IPS-18a (cell line): ENCODE measurements at regions not wholly inside any gene's neighbourhood (a gene's known extent, or its start where the extent isn't known, plus 50 kb on each side); places are given as distances from the start of the nearest gene placed in this dataset.
"Not testable (repeated sequence)": the region's sequence is repeated elsewhere in the genome, so short reads cannot be mapped to it uniquely, and the experiment has no call there.

Experiments
- H3K27ac ChIP-seq: one replicate; pipeline ENCODE4 v1.5.1; 2013; ENCODE audit warnings: low read length
- H3K27me3 ChIP-seq: one replicate; pipeline ENCODE4 v1.6.1; 2013; ENCODE audit warnings: mild to moderate bottlenecking, low read length; ENCODE audit not compliant: control insufficient read depth, insufficient read depth
- H3K36me3 ChIP-seq: one replicate; pipeline ENCODE4 v1.6.1; 2013; ENCODE audit warnings: low read depth, low read length; ENCODE audit not compliant: control insufficient read depth
- H3K4me1 ChIP-seq: one replicate; pipeline ENCODE4 v1.6.1; 2013; ENCODE audit warnings: low read depth, low read length; ENCODE audit not compliant: control insufficient read depth
- H3K4me3 ChIP-seq: one replicate; pipeline ENCODE4 v1.5.1; 2013; ENCODE audit warnings: low read length
- H3K9ac ChIP-seq: one replicate; pipeline ENCODE4 v1.6.1; 2013; ENCODE audit warnings: mild to moderate bottlenecking, low read length, moderate library complexity
- H3K9me3 ChIP-seq: one replicate; pipeline ENCODE4 v1.6.1; 2013; ENCODE audit warnings: low read depth, low read length; ENCODE audit not compliant: control insufficient read depth

DNA sequence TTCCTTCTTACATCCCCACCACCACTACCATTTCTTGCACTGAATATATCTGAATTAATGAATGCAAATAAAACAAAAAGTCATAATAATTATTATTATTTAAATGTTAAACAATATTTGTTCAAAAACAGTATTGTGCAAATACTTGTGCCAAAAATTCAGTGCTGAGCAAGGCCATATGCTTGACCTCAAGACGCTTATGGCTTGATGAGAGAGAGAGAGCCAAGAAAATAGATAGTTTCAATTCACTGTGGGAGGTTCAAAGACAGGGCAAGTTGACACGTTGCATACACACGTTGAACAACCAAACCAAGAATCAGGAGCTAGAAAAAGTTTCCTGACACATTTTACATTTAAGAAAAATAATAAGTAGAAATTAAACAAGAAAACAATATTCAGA lies 1421.7 kb downstream of the KCNT2 start:
- H3K36me3 ChIP-seq = no peaks in the 10 kb centered on the region
- H3K9ac ChIP-seq = no peak overlapping the region
- H3K27ac ChIP-seq = no peak overlapping the region
- H3K9me3 ChIP-seq = no peaks in the 10 kb centered on the region
- no peaks in the 10 kb centered on the region for H3K4me1 ChIP-seq
- no peak overlapping the region for H3K4me3 ChIP-seq
- H3K27me3 ChIP-seq = no peaks in the 10 kb centered on the region

DNA sequence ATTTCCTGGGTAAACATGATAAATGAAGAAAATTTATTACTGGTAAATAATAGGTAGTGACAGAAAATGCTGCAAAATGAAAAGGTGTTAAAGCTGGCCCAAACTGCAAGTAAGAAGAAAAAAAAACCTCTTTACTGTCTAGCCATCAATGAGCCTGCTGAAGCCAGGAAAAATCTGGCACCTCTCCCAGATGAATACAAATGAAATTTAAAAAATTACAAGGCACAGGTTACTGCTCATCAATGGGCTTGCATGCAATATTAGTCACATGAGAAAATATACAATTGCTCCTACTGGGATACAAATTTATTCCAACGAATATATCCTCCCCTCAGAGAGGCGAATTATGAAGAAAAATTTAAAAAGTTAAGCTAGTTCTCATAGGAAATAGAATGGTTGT lies 1422.5 kb downstream of the KCNT2 start:
- Histone ChIP-seq H3K4me1 (no peaks in the 10 kb centered on the region), H3K9ac (no peak overlapping the region), H3K27ac (no peak overlapping the region), H3K36me3 (no peaks in the 10 kb centered on the region), H3K9me3 (no peaks in the 10 kb centered on the region), H3K4me3 (no peak overlapping the region), H3K27me3 (no peaks in the 10 kb centered on the region)

DNA sequence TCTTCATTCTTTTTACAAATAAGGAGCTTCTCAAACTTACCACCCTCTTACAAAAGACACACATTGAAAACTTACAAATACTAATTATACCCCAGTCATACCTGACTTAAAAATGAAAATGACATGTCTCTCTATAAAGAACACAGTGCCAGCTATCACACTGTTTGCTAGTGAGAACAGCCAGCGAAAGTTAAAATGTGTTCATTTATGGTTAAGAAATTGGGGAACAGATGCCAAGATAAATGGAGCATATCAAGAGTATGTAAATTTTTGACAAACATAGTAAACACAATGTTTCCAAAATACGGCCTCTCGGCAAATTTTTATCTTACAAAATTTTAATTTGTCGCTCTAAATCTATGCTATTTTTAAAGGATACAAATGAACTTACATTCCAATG lies 1422.9 kb downstream of the KCNT2 start:
- Histone ChIP-seq H3K27ac (no peak overlapping the region), H3K27me3 (no peaks in the 10 kb centered on the region), H3K4me3 (no peak overlapping the region), H3K9ac (no peak overlapping the region), H3K9me3 (no peaks in the 10 kb centered on the region), H3K4me1 (no peaks in the 10 kb centered on the region), H3K36me3 (no peaks in the 10 kb centered on the region)

DNA sequence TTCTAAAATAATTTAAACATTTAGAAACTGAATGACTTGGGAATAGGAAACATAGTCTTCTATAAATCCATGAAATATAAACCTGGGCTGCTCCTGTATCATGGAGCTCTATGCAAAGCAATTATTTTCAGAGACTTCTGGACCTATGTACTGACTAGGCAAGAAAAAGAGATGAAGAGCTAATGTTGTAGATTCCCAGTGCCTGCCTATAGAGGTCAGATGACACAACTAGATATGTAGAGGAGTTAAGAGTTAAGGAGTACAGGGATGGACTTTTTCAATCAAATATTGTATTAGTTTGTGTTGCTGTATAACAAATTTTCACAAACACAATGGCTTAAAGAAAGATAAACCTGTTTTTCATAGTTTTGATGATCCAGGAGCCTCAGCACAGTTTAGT lies 1434.5 kb downstream of the KCNT2 start:
- Histone ChIP-seq H3K27ac (no peak overlapping the region), H3K4me1 (no peaks in the 10 kb centered on the region), H3K9ac (no peak overlapping the region), H3K36me3 (no peaks in the 10 kb centered on the region), H3K9me3 (no peaks in the 10 kb centered on the region), H3K27me3 (no peaks in the 10 kb centered on the region), H3K4me3 (no peak overlapping the region)

DNA sequence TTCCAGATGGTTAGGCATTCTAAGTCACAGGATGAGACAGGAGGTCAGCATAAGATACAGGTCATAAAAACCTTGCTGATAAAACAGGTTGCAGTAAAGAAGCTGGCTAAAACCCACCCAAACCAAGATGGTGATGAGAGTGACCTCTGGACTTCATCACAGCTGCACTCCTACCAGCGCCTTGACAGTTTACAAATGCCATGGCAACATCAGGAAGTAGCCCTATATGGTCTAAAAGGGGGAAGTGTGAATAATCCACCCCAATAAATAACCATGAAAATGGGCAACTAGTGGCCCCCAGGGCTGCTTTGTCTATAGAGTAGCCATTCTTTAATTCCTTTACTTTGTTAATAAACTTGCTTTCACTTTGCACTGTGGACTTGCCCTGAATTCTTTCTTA lies 1448.4 kb downstream of the KCNT2 start:
- H3K4me3 ChIP-seq, H3K27me3 ChIP-seq: not testable (repeated sequence)

DNA sequence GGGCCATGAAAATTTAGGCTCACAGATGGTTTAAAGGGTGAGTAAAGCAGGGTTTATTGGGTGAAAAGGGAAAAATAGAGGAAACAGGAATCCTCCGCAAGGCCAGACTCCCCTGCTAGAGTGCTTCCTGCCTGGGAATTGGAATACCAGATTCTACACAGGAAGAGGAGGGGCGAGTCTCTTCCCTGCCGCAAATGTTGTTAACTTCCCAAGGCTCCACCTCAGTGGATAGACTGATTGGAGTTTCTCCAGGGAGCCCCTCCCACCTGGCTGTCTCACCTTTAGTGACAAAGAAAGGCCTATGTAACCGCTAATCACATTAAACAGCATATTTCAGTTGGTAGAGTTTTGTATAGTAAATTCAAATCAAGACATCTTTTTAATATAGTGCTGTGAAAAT lies 1450.1 kb downstream of the KCNT2 start:
- H3K4me3 ChIP-seq = no peak overlapping the region
- no peak overlapping the region for H3K9ac ChIP-seq
- H3K36me3 ChIP-seq = no peaks in the 10 kb centered on the region
- no peak overlapping the region for H3K27ac ChIP-seq
- no peaks in the 10 kb centered on the region for H3K9me3 ChIP-seq
- no peaks in the 10 kb centered on the region for H3K27me3 ChIP-seq
- H3K4me1 ChIP-seq = peaks cover 11% of the 10 kb centered on the region

More for the DNA sequence above, 1448.4 kb downstream of the KCNT2 start:
- H3K4me1 ChIP-seq = peaks cover 11% of the 10 kb centered on the region
- not testable (repeated sequence) for H3K9ac ChIP-seq, H3K27ac ChIP-seq, H3K9me3 ChIP-seq, H3K36me3 ChIP-seq

DNA sequence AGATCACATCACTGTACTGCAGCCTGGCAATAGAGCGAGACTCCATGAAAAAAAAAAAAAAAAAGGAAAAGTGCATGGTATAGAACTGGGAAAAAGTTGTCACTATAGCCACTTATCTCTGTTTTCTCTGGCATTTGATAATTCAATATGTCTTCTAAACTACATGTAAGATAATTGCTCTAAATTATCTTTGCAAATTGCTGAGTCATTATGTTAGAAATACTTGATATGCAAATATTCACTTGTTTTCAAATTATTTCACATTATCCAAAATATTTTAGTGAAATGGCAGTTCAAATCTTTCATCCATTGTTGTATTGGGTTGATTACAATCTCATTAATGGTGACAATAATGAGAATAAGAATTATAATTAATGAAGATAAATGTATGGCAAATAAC lies 1455.1 kb downstream of the KCNT2 start:
- Histone ChIP-seq H3K4me3 (no peak overlapping the region), H3K36me3 (no peaks in the 10 kb centered on the region), H3K27me3 (no peaks in the 10 kb centered on the region), H3K9me3 (no peaks in the 10 kb centered on the region), H3K9ac (no peak overlapping the region), H3K27ac (no peak overlapping the region), H3K4me1 (no peaks in the 10 kb centered on the region)

DNA sequence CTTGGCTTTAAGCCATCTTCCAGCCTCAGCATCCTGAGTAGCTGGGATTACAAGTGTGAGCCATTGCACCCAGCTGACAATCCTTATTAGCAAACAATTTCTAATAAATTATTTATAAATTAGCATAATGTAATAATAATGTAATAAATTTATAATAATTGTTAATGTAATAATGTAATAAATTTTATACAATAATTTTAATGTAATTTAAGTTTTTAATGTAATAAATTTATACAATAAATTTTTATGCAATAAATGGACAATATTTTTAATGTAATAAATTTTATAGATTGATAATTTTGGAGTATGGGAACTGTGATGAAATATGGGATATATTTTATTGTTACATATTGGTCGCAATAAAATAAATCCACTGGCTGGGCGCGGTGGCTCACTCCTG lies 1457.5 kb downstream of the KCNT2 start:
- H3K4me1 ChIP-seq = no peaks in the 10 kb centered on the region
- H3K27ac ChIP-seq = no peak overlapping the region
- H3K36me3 ChIP-seq = no peaks in the 10 kb centered on the region
- no peak overlapping the region for H3K4me3 ChIP-seq
- H3K9me3 ChIP-seq = no peaks in the 10 kb centered on the region
- no peaks in the 10 kb centered on the region for H3K27me3 ChIP-seq
- no peak overlapping the region for H3K9ac ChIP-seq

DNA sequence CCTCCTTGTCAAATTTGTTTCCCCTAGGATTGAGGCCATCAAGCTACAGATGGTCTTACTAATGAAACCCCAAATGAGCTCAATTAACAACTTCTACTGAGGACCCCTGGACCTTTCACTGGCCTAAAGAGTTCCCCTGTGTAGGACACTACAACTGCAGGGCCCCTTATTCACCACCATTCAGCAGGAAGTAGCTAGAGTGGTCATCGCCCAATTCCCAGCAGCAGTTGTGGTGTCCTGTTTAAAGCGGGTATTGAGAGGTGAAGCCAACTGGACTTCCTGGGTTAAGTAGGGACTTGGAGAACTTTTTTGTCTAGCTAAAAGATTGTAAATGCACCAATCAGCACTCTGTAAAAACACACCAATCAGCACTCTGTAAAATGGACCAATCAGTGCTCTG lies 1466.9 kb downstream of the KCNT2 start:
- H3K4me1 ChIP-seq = no peaks in the 10 kb centered on the region
- no peaks in the 10 kb centered on the region for H3K27me3 ChIP-seq
- no peak overlapping the region for H3K4me3 ChIP-seq
- no peaks in the 10 kb centered on the region for H3K36me3 ChIP-seq
- peaks cover 2% of the 10 kb centered on the region for H3K9me3 ChIP-seq
- H3K27ac ChIP-seq = no peak overlapping the region
- H3K9ac ChIP-seq = no peak overlapping the region

DNA sequence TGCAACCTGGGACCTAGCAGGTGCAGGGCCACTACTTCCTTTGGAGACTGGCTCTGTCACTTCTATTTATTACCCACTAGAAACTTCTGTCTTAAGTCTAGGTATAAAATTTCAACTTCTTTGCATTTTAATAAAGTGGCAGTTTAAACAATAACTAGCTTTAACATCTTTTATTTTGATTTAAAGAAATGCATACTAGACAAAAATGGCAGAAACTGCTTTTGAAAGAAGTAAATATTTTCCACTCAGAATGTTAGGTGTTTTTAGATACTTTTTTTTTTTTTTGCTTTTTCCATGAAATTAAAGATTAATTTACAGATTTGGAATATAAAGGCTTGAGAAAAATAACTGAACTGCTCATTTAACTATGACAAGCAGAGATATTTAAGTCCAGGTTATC lies 1477.6 kb downstream of the KCNT2 start:
- H3K27me3 ChIP-seq = no peaks in the 10 kb centered on the region
- no peak overlapping the region for H3K27ac ChIP-seq
- H3K9me3 ChIP-seq = no peaks in the 10 kb centered on the region
- H3K36me3 ChIP-seq = no peaks in the 10 kb centered on the region
- no peaks in the 10 kb centered on the region for H3K4me1 ChIP-seq
- no peak overlapping the region for H3K4me3 ChIP-seq
- no peak overlapping the region for H3K9ac ChIP-seq

DNA sequence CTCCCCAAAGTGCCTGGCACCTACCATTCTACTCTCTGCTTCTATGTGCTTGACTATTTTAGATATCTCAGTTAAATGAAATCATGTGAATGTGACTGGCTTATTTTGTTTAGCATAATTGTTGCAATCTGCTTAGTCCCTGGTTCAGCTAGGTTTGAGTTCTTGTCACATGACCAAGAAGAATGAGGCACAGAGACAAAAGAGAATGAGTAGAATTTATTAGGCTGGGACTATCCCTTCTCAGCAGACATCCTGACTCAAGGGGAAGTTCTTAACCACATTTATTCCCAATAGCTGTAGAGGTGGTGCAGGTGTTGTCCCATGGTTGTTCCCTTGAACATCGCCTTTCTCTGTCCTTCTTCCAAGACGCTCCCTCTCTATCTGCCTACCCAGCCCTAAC lies 1485.7 kb downstream of the KCNT2 start:
- Histone ChIP-seq H3K9me3 (no peaks in the 10 kb centered on the region), H3K27me3 (no peaks in the 10 kb centered on the region), H3K9ac (no peak overlapping the region), H3K27ac (no peak overlapping the region), H3K36me3 (no peaks in the 10 kb centered on the region), H3K4me3 (no peak overlapping the region), H3K4me1 (no peaks in the 10 kb centered on the region)

DNA sequence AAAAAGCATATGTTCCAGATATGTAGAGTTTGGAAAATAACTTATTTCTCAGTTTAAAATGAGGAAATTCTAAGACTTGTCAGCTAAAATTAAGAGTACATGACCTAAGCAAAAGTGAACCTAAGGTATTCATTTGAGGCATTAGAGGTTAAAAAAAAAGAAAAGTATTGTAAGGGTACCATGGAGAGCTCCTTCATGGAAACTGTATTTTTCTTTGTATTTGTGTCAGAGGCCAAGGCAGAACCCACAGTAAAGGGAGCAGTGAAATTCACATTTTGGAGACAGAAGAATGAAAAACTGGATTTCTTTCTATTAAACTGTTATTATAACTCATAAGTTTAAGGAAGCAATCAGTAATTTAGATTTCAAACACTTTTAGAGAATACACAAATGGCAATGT lies 1494.8 kb downstream of the KCNT2 start:
- Histone ChIP-seq H3K4me1 (no peaks in the 10 kb centered on the region), H3K36me3 (no peaks in the 10 kb centered on the region), H3K9ac (no peak overlapping the region), H3K4me3 (no peak overlapping the region), H3K27ac (no peak overlapping the region), H3K9me3 (no peaks in the 10 kb centered on the region), H3K27me3 (no peaks in the 10 kb centered on the region)

DNA sequence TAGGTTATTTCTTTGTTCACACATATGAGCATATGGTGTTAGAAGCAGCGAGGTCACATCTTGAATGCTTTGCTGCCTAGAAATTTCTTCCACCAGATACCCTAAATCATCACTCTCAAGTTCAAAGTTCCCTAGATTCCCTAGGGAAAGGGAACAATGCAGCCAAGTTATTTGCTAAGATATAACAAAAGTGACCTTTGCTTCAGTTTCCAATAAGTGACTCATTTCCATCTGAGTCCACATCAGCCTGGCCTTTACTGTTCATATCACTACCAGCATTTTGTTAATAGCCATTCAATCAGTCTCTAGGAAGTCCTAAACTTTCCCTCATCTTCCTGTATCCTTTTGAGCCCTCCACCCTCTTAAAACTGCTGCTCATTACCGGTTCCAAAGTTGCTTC lies 1502.5 kb downstream of the KCNT2 start:
- no peaks in the 10 kb centered on the region for H3K9me3 ChIP-seq
- no peak overlapping the region for H3K4me3 ChIP-seq
- no peaks in the 10 kb centered on the region for H3K27me3 ChIP-seq
- no peak overlapping the region for H3K9ac ChIP-seq
- no peaks in the 10 kb centered on the region for H3K36me3 ChIP-seq
- H3K4me1 ChIP-seq = no peaks in the 10 kb centered on the region
- H3K27ac ChIP-seq = no peak overlapping the region
